ENCODE measurements at regions not wholly inside any gene's neighbourhood (a gene's known extent, or its start where the extent isn't known, plus 50 kb on each side); places are given as distances from the start of the nearest gene placed in this dataset.

- H3K79me2 ChIP-seq (ENCODE audit: low read length), result no peaks in the 10 kb centered on the region
- ATAC-seq (no peak), DNase-seq (no peak)
- H4K20me1 ChIP-seq (ENCODE audit: low read length), result no peaks in the 10 kb centered on the region
- no peak overlapping the region for H3K9ac ChIP-seq (ENCODE audit: low read length)
- H3K36me3 ChIP-seq (ENCODE audit: low read depth, low read length), result no peaks in the 10 kb centered on the region
- no peaks in the 10 kb centered on the region for H3K4me1 ChIP-seq (ENCODE audit: insufficient read depth, low read length)
- H3F3A ChIP-seq (ENCODE audit: low read length, unreplicated experiment), result no peaks in the 10 kb centered on the region
- no peaks in the 10 kb centered on the region for H3K9me3 ChIP-seq (ENCODE audit: low read length)
- no peaks in the 10 kb centered on the region for H3K9me2 ChIP-seq (replicated peaks; ENCODE audit: low read length)
- BruUV-seq (replicated peaks), result no TSS peak
- peaks cover 73% of the 10 kb centered on the region for H3K27me3 ChIP-seq (ENCODE audit: low read length)
- no peak overlapping the region for H2AFZ ChIP-seq (ENCODE audit: low read length)
- intact Hi-C loops (cut with micrococcal nuclease), result no loop called here
- no peak overlapping the region for H3K4me3 ChIP-seq (ENCODE audit: low read length)
- H3K4me2 ChIP-seq (ENCODE audit: low read length), result no peak overlapping the region
- H3K27ac ChIP-seq (ENCODE audit: low read length), result no peak overlapping the region
- ChIA-PET POLR2A (ENCODE audit: unreplicated experiment) (no interaction called here), CTCF (interaction anchor here (1.2 kb wide), 1 partner anchor 13 kb away, joined by 4 read pairs; no protein-coding TSS in a partner anchor)
- TF ChIP-seq EZH2 (IDR thresholded peaks at IDR 0.05; ENCODE audit: low read length, unreplicated experiment) (no peak), EZH2phosphoT487 (IDR thresholded peaks at IDR 0.05; ENCODE audit: borderline replicate concordance, low read length) (no peak), CTCF (conservative IDR thresholded peaks at IDR 0.05; ENCODE audit: low read depth, low read length) (no peak)
These were observed 146.7 kb downstream of the TRIM27 start for GRCh38 chr6:28777147-28777461.

- Histone ChIP-seq H3K4me2 (ENCODE audit: low read length) (0 out of 2 replicates have a peak overlapping the region, but pooled peaks have one; percentile 10), H3K9me2 (replicated peaks; ENCODE audit: low read length) (no peaks in the 10 kb centered on the region), H3K4me1 (ENCODE audit: insufficient read depth, low read length) (no peaks in the 10 kb centered on the region), H3K9ac (ENCODE audit: low read length) (no peak overlapping the region), H3F3A (ENCODE audit: low read length, unreplicated experiment) (no peaks in the 10 kb centered on the region), H3K79me2 (ENCODE audit: low read length) (no peaks in the 10 kb centered on the region), H3K9me3 (ENCODE audit: low read length) (no peaks in the 10 kb centered on the region), H3K27ac (ENCODE audit: low read length) (no peak overlapping the region), H3K36me3 (ENCODE audit: low read depth, low read length) (no peaks in the 10 kb centered on the region), H2AFZ (ENCODE audit: low read length) (peak overlapping the region; percentile 57), H3K4me3 (ENCODE audit: low read length) (no peak overlapping the region), H3K27me3 (ENCODE audit: low read length) (peaks cover 37% of the 10 kb centered on the region), H4K20me1 (ENCODE audit: low read length) (no peaks in the 10 kb centered on the region)
- intact Hi-C loops (cut with micrococcal nuclease), result no loop called here
- ChIA-PET POLR2A (ENCODE audit: unreplicated experiment) (no interaction called here), CTCF (no interaction called here)
- BruUV-seq (replicated peaks), result no TSS peak
- TF ChIP-seq EZH2 (IDR thresholded peaks at IDR 0.05; ENCODE audit: low read length, unreplicated experiment) (no peak), CTCF (conservative IDR thresholded peaks at IDR 0.05; ENCODE audit: low read depth, low read length) (no peak), EZH2phosphoT487 (IDR thresholded peaks at IDR 0.05; ENCODE audit: borderline replicate concordance, low read length) (no peak)
- DNase-seq (no peak), ATAC-seq (no peak)
These were observed 141.6 kb downstream of the TRIM27 start for GRCh38 chr6:28782113-28782673.

- intact Hi-C loops (cut with micrococcal nuclease), result no loop called here
- Histone ChIP-seq H4K20me1 (ENCODE audit: low read length) (no peaks in the 10 kb centered on the region), H3K9ac (ENCODE audit: low read length) (no peak overlapping the region), H3K9me3 (ENCODE audit: low read length) (no peaks in the 10 kb centered on the region), H3F3A (ENCODE audit: low read length, unreplicated experiment) (no peaks in the 10 kb centered on the region), H3K36me3 (ENCODE audit: low read depth, low read length) (no peaks in the 10 kb centered on the region), H3K27me3 (ENCODE audit: low read length) (peaks cover 9% of the 10 kb centered on the region; the same call in 1 of the 2 replicates), H3K9me2 (replicated peaks; ENCODE audit: low read length) (no peaks in the 10 kb centered on the region), H3K4me3 (ENCODE audit: low read length) (no peak overlapping the region), H2AFZ (ENCODE audit: low read length) (no peak overlapping the region), H3K79me2 (ENCODE audit: low read length) (no peaks in the 10 kb centered on the region), H3K4me1 (ENCODE audit: insufficient read depth, low read length) (no peaks in the 10 kb centered on the region), H3K4me2 (ENCODE audit: low read length) (no peak overlapping the region), H3K27ac (ENCODE audit: low read length) (no peak overlapping the region)
- ATAC-seq (no peak), DNase-seq (no peak)
- ChIA-PET POLR2A (ENCODE audit: unreplicated experiment) (no interaction called here), CTCF (no interaction called here)
- no TSS peak for BruUV-seq (replicated peaks)
- no peak for TF ChIP-seq EZH2 (IDR thresholded peaks at IDR 0.05; ENCODE audit: low read length, unreplicated experiment)
- no peak for TF ChIP-seq EZH2phosphoT487 (IDR thresholded peaks at IDR 0.05; ENCODE audit: borderline replicate concordance, low read length)
- TF ChIP-seq CTCF (conservative IDR thresholded peaks at IDR 0.05; ENCODE audit: low read depth, low read length), result no peak
These were observed 137.7 kb downstream of the TRIM27 start for GRCh38 chr6:28785962-28786679.

Data from PC-3 (cell line).